ENCODE measurements at regions not wholly inside any gene's neighbourhood (a gene's known extent, or its start where the extent isn't known, plus 50 kb on each side); places are given as distances from the start of the nearest gene placed in this dataset.

GRCh38 chr16:14007450-14007849, 63.7 kb upstream of the MRTFB start:
- H3K27ac ChIP-seq (replicated peaks), result no peak overlapping the region
- no peaks in the 10 kb centered on the region for H3K27me3 ChIP-seq (ENCODE audit: low read depth)
- no peak for DNase-seq
- H3K4me3 ChIP-seq, result no peak overlapping the region
- peaks cover 43% of the 10 kb centered on the region for H3K4me1 ChIP-seq
- TF ChIP-seq, protein P1, sequence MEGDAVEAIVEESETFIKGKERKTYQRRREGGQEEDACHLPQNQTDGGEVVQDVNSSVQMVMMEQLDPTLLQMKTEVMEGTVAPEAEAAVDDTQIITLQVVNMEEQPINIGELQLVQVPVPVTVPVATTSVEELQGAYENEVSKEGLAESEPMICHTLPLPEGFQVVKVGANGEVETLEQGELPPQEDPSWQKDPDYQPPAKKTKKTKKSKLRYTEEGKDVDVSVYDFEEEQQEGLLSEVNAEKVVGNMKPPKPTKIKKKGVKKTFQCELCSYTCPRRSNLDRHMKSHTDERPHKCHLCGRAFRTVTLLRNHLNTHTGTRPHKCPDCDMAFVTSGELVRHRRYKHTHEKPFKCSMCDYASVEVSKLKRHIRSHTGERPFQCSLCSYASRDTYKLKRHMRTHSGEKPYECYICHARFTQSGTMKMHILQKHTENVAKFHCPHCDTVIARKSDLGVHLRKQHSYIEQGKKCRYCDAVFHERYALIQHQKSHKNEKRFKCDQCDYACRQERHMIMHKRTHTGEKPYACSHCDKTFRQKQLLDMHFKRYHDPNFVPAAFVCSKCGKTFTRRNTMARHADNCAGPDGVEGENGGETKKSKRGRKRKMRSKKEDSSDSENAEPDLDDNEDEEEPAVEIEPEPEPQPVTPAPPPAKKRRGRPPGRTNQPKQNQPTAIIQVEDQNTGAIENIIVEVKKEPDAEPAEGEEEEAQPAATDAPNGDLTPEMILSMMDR (IDR thresholded peaks at IDR 0.05; ENCODE audit: borderline replicate concordance), result no peak
- intact Hi-C loops (cut with micrococcal nuclease), result no loop called here
- H3K9me3 ChIP-seq (replicated peaks), result no peaks in the 10 kb centered on the region
- H3K36me3 ChIP-seq, result no peaks in the 10 kb centered on the region

DNA sequence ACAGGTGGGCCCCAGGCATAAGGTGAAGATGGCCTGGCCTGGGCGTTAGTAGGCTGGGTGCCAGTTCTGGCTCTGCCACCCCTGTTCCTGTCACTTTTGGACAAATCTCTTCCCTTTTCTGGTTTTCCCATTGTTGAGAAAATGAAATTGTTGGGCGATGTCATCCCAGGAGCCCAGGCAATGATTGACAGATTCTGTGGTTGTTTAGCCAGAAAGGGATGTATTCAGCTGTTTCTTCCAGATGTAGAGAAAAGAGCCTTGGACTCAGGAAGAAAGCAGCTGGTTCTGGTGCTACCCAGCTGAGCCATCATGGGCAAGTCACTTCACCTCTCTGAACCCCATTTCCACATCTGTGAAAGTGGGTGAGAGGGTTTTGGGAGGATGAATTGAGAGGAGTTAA, 60.1 kb upstream of the MRTFB start:
- no peaks in the 10 kb centered on the region for H3K27me3 ChIP-seq (ENCODE audit: low read depth)
- H3K36me3 ChIP-seq, result no peaks in the 10 kb centered on the region
- peaks cover 48% of the 10 kb centered on the region for H3K4me1 ChIP-seq
- no peak overlapping the region for H3K4me3 ChIP-seq
- no peak overlapping the region for H3K27ac ChIP-seq (replicated peaks)
- no peaks in the 10 kb centered on the region for H3K9me3 ChIP-seq (replicated peaks)
- TF ChIP-seq, protein P1 (IDR thresholded peaks at IDR 0.05; ENCODE audit: borderline replicate concordance), result no peak
- intact Hi-C loops (cut with micrococcal nuclease), result loop anchor here (10.0 kb wide), 1 partner anchor 174 kb away; no protein-coding TSS in a partner anchor
- no peak for DNase-seq

DNA sequence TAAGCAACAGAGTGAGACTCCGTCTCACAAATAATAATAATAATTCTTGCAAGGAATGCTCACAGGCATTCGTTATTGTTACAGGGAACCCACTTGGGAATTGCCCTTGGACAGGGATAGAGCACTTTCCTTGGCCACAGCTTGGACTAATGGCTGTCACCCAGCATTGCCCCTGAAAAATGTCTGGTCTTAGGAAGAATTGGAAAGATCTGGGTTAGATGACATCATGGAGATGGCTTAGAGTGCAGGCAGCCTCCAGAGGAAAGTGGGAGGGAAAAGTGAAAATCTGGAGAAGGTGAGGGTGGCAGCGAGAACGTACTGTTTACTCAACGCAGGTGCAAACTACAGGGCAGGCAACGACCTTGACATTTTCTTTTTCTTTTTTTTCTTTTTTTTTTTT, 59.3 kb upstream of the MRTFB start:
- H3K27me3 ChIP-seq (ENCODE audit: low read depth), result no peaks in the 10 kb centered on the region
- H3K27ac ChIP-seq (replicated peaks), result no peak overlapping the region
- H3K4me3 ChIP-seq, result no peak overlapping the region
- peaks cover 54% of the 10 kb centered on the region for H3K4me1 ChIP-seq
- TF ChIP-seq, protein P1 (IDR thresholded peaks at IDR 0.05; ENCODE audit: borderline replicate concordance), result no peak
- intact Hi-C loops (cut with micrococcal nuclease), result loop anchor here (10.0 kb wide), 1 partner anchor 173 kb away; no protein-coding TSS in a partner anchor
- DNase-seq, result no peak
- no peaks in the 10 kb centered on the region for H3K36me3 ChIP-seq
- no peaks in the 10 kb centered on the region for H3K9me3 ChIP-seq (replicated peaks)

DNA sequence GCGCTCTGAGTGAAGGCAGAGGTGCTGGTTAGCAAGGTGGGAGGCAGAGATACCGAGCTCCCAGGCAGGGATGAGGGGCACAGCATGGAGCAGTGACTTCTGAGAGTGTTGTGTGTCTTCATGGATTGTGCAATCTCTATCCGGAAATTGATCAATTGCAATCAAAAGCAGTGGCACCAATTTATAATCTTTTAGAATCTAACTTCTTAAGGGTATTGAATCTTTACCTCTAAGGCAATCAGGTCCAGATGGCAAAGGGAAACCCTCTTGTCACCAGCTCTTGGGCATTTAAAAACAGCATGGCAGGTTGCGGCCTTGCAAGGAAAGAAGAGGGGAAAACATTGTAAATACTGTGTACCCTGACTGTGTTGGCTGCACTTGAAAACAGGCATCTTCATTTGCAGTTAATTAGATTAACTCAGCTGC, 58.0 kb upstream of the MRTFB start:
- Histone ChIP-seq H3K27me3 (ENCODE audit: low read depth) (no peaks in the 10 kb centered on the region), H3K36me3 (no peaks in the 10 kb centered on the region), H3K4me1 (peaks cover 54% of the 10 kb centered on the region), H3K27ac (replicated peaks) (peak overlapping the region; percentile 80), H3K9me3 (replicated peaks) (no peaks in the 10 kb centered on the region), H3K4me3 (peak overlapping the region; percentile 1)
- intact Hi-C loops (cut with micrococcal nuclease), result loop anchor here (10.0 kb wide), 1 partner anchor 172 kb away; no protein-coding TSS in a partner anchor
- DNase-seq, result no peak
- TF ChIP-seq, protein P1 (IDR thresholded peaks at IDR 0.05; ENCODE audit: borderline replicate concordance), result no peak

- Histone ChIP-seq H3K27ac (replicated peaks) (peak overlapping the region; percentile 80), H3K4me1 (peaks cover 54% of the 10 kb centered on the region), H3K27me3 (ENCODE audit: low read depth) (no peaks in the 10 kb centered on the region), H3K36me3 (no peaks in the 10 kb centered on the region), H3K4me3 (peak overlapping the region; percentile 1), H3K9me3 (replicated peaks) (no peaks in the 10 kb centered on the region)
- DNase-seq, result no peak
- intact Hi-C loops (cut with micrococcal nuclease), result loop anchor here (10.0 kb wide), 1 partner anchor 171 kb away; no protein-coding TSS in a partner anchor
- TF ChIP-seq, protein P1 (IDR thresholded peaks at IDR 0.05; ENCODE audit: borderline replicate concordance), result no peak
These were observed 57.4 kb upstream of the MRTFB start for GRCh38 chr16:14013571-14014283.
